GM13977 (cell line): ENCODE measurements at regions not wholly inside any gene's neighbourhood (a gene's known extent, or its start where the extent isn't known, plus 50 kb on each side); places are given as distances from the start of the nearest gene placed in this dataset.

Experiments used
- DNase-seq: peaks from one replicate; pipeline ENCODE4 v3.0.0; 2012; ENCODE audit warnings: low spot score
- in situ Hi-C: fragments of 300-500 bp; cut with MboI; formaldehyde crosslinking; loops from one replicate; pipeline ENCODE4 v1.12.0; 2022; ENCODE audit warnings: low sequenced_read_pairs, low pct_unique_long_range_greater_than_20kb, mixed read lengths, inconsistent platforms; ENCODE audit not compliant: unreplicated experiment
- TF ChIP-seq, protein P1 (sequence below): IDR thresholded peaks from 2 replicates; pipeline ENCODE4 v1.5.1; 2012; ENCODE audit warnings: mild to moderate bottlenecking, control low read depth; ENCODE audit not compliant: insufficient read depth; ENCODE audit errors: extremely low read depth, missing control alignments

DNA sequence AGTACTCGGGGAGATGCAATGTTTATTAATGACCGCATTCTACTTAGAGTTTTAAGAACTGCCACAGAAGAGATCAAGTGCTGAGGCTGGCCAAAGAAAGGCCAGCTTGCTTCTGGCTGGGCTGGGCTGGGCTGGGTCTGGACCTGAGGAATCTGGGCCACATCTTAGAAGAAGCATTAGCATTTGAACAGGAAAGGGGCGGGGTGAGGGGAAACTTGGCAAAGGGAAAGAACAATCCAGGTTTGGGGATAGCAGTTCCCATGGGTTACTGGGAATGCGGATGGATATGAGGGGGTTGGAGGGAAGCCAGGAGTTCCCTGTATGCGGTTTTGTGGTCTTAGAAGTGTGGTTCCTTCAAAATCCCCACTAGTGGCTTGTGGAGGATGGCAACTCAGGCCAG lies 83.3 kb downstream of the CLDN34 start:
- in situ Hi-C loops = no loop called here
- TF ChIP-seq, protein P1, sequence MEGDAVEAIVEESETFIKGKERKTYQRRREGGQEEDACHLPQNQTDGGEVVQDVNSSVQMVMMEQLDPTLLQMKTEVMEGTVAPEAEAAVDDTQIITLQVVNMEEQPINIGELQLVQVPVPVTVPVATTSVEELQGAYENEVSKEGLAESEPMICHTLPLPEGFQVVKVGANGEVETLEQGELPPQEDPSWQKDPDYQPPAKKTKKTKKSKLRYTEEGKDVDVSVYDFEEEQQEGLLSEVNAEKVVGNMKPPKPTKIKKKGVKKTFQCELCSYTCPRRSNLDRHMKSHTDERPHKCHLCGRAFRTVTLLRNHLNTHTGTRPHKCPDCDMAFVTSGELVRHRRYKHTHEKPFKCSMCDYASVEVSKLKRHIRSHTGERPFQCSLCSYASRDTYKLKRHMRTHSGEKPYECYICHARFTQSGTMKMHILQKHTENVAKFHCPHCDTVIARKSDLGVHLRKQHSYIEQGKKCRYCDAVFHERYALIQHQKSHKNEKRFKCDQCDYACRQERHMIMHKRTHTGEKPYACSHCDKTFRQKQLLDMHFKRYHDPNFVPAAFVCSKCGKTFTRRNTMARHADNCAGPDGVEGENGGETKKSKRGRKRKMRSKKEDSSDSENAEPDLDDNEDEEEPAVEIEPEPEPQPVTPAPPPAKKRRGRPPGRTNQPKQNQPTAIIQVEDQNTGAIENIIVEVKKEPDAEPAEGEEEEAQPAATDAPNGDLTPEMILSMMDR = no peak

GRCh38 chrX:10051866-10052480 lies 84.8 kb downstream of the CLDN34 start:
- in situ Hi-C loops = no loop called here
- DNase-seq = no peak
- TF ChIP-seq, protein P1 = no peak

More for the DNA sequence above, 83.3 kb downstream of the CLDN34 start:
- no peak for DNase-seq

- no peak for DNase-seq
- TF ChIP-seq, protein P1 = no peak
- in situ Hi-C loops = no loop called here
Observed at GRCh38 chrX:10052906-10053625, 85.9 kb downstream of the CLDN34 start.

DNA sequence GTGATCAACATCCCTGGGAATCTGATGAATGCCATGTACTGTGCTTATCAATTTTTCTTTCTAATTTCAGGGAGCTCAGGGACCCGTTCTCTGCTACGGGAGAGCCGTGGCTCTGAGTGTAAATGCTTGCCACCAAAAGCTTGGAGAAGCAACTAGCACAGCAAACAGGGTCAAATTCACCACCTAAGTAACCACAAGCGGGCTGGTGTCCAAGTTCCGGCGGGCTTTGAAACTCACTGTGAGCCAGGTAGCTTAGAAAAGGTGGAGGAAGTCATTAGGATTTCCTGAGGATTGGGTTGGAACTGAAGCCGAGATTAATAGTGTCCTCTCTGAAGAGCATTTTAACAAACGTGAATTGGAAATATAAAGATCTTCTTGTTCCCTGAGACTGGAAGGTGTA lies 87.2 kb downstream of the CLDN34 start:
- TF ChIP-seq, protein P1 = no peak
- in situ Hi-C loops = no loop called here
- DNase-seq = no peak

GRCh38 chrX:10055430-10055829 lies 88.3 kb downstream of the CLDN34 start:
- in situ Hi-C loops = no loop called here
- TF ChIP-seq, protein P1 = no peak
- no peak for DNase-seq

DNA sequence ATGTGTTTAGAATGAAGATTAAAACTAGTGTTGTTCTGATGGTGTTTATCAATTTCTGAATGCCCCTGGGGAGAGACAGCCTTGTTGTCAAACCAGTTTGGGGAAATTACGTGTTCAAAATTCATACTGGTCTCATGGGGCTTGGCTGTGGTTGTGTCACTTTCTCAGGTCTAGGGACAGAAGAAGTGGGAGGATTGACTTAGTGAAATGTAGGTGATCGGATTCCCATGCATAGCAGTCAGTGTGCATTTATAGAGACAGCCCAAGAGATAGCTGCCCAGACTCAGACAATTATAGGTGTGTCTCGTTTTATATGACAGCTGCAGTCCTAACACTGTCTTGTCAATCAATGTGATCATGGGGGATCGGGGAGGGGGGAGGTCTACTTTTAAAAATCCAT lies 94.4 kb upstream of the CLCN4 start:
- in situ Hi-C loops = no loop called here

More for the DNA sequence above, 94.4 kb upstream of the CLCN4 start:
- TF ChIP-seq, protein P1 = no peak
- peak; percentile 28 for DNase-seq
